Peyer's patch (tissue), 4 donors: ENCODE measurements at regions not wholly inside any gene's neighbourhood (a gene's known extent, or its start where the extent isn't known, plus 50 kb on each side); places are given as distances from the start of the nearest gene placed in this dataset.

Experiments
- POLR2A ChIP-seq, 2 donors: fragments of 450-650 bp; IDR thresholded peaks; one replicate each; pipeline ENCODE4 v1.5.1; 2017; ENCODE audit warnings: antibody characterized with exemption in 2 of 2, mild to moderate bottlenecking in 2 of 2, moderate library complexity in 2 of 2
- TF ChIP-seq, protein P1 (sequence below), 6 experiments: fragments of 450-650 bp in 4 of 6; fragments of 200-600 bp in 2 of 6; sonication (generic) in 1 of 6; IDR thresholded peaks; one replicate each; pipeline ENCODE4 v1.5.1; 2017 to 2019; ENCODE audit warnings: antibody characterized with exemption in 6 of 6, mild to moderate bottlenecking in 3 of 6, moderate library complexity in 1 of 6

DNA sequence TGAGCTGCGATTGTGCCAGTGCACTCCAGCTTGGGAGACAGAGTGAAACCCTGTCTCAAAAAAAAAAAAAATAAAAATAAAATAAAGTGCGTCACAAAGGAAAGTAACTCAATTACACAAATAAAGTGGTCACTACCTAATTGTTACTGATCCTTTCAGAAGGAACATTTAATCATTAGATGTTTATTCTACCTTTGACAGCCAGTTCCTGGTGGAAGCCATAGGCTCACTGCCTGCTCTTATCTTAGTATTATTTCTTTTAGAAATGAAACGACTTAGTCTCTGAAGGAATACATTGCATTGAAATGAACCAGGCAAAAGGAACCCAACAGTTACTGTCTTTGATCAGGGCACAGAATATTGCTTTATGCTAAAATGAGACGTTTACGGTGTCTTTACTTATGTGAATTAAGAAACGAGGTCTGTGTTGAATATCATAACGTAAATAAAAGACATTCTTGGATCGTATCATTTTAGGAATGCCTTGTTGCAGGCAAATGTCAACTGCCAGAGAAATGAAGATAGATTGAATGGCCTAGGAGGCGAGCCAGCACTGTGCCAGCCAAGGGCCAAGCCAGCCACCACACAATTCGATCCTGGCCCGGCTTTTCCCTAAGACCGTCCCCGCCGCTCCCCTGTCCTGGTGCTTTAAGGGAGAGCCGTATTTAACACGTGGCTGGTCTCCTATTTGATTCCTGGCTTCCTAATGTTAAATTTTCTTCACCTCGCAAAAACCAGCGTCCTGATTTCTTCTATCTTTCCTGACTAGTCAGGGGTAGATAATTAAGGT is 136.7 kb upstream of the GMDS start:
- no peak for TF ChIP-seq POLR2A (IDR thresholded peaks at IDR 0.05)
- TF ChIP-seq, protein P1, sequence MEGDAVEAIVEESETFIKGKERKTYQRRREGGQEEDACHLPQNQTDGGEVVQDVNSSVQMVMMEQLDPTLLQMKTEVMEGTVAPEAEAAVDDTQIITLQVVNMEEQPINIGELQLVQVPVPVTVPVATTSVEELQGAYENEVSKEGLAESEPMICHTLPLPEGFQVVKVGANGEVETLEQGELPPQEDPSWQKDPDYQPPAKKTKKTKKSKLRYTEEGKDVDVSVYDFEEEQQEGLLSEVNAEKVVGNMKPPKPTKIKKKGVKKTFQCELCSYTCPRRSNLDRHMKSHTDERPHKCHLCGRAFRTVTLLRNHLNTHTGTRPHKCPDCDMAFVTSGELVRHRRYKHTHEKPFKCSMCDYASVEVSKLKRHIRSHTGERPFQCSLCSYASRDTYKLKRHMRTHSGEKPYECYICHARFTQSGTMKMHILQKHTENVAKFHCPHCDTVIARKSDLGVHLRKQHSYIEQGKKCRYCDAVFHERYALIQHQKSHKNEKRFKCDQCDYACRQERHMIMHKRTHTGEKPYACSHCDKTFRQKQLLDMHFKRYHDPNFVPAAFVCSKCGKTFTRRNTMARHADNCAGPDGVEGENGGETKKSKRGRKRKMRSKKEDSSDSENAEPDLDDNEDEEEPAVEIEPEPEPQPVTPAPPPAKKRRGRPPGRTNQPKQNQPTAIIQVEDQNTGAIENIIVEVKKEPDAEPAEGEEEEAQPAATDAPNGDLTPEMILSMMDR (IDR thresholded peaks at IDR 0.05): no peak
